ENCODE measurements at regions not wholly inside any gene's neighbourhood (a gene's known extent, or its start where the extent isn't known, plus 50 kb on each side); places are given as distances from the start of the nearest gene placed in this dataset.

DNA sequence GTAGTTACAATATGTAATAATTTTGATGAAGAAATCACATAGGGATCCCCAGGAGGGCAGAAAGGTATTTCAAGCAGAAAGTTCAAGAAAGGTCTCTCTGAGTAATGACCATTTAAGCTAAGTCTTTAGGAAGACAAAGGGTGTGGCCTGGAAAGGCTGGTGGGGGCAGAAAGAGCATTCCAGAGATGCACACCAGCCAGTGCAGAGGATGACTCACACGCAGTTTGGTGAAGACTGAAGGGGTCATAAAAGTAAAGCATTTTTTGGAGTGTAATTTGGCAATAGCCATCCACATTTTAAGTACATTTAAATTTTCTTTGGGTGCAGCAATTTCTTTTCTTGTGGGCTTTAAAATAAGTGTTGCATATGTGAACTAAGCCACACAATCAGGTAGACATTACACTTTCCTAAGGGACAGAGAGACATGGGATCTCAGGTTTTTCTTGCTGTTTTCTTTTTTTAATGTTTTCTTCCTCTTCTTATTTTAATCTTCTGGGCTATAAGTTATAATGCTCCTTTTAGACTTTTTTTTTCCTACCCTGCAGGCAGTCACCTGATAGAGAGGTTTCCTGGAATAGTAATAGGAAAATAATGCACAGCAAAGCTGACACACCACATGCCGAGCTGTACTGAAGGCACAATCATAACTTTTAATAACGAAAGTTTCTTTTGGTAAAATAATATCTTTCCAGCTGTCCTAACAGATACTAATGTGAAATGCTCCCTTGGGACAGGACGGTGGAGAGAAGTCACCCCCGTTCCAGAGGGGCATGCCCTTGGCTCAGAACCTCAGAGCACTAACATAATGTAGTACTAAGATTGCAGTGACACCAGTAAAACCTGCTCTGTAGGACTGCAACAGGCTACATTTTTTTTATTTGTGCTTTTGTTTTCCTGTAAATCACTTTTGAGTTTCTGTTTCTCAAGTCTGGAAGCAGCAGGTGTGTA lies 49.6 kb upstream of the PTPRK start:
- no peak overlapping the region for H3K4me3 ChIP-seq (ENCODE audit: low read length)
- peak; percentile 33 for DNase-seq (ENCODE audit: low read depth)
- TF ChIP-seq, protein P1, sequence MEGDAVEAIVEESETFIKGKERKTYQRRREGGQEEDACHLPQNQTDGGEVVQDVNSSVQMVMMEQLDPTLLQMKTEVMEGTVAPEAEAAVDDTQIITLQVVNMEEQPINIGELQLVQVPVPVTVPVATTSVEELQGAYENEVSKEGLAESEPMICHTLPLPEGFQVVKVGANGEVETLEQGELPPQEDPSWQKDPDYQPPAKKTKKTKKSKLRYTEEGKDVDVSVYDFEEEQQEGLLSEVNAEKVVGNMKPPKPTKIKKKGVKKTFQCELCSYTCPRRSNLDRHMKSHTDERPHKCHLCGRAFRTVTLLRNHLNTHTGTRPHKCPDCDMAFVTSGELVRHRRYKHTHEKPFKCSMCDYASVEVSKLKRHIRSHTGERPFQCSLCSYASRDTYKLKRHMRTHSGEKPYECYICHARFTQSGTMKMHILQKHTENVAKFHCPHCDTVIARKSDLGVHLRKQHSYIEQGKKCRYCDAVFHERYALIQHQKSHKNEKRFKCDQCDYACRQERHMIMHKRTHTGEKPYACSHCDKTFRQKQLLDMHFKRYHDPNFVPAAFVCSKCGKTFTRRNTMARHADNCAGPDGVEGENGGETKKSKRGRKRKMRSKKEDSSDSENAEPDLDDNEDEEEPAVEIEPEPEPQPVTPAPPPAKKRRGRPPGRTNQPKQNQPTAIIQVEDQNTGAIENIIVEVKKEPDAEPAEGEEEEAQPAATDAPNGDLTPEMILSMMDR (conservative IDR thresholded peaks at IDR 0.05; ENCODE audit: low read depth, low read length): no peak
